ENCODE measurements at regions not wholly inside any gene's neighbourhood (a gene's known extent, or its start where the extent isn't known, plus 50 kb on each side); places are given as distances from the start of the nearest gene placed in this dataset.
"Not testable (repeated sequence)": the region's sequence is repeated elsewhere in the genome, so short reads cannot be mapped to it uniquely, and the experiment has no call there.

- no peak for DNase-seq
These were observed 168.2 kb downstream of the TBC1D2B start for GRCh38 chr15:77909182-77909940.

GRCh38 chr15:77908752-77909111 is 168.8 kb downstream of the TBC1D2B start:
- DNase-seq = not testable (repeated sequence)

- no peak for DNase-seq
These were observed 169.4 kb downstream of the TBC1D2B start for GRCh38 chr15:77907824-77908751.

GRCh38 chr15:77906062-77906990 is 171.2 kb downstream of the TBC1D2B start:
- DNase-seq = not testable (repeated sequence)

GRCh38 chr15:77905301-77905920 is 172.1 kb downstream of the TBC1D2B start:
- DNase-seq = no peak

GRCh38 chr15:77904901-77905300 is 172.6 kb downstream of the TBC1D2B start:
- no peak for DNase-seq

- DNase-seq = no peak
These were observed 173.1 kb downstream of the TBC1D2B start for GRCh38 chr15:77904436-77904821.

- not testable (repeated sequence) for DNase-seq
These were observed 173.6 kb downstream of the TBC1D2B start for GRCh38 chr15:77903761-77904435.

- peak; percentile 69 for DNase-seq
These were observed 174.4 kb downstream of the TBC1D2B start for GRCh38 chr15:77902921-77903760.

- peak; percentile 58 for DNase-seq
These were observed 175.4 kb downstream of the TBC1D2B start for GRCh38 chr15:77901921-77902750.

GRCh38 chr15:77901251-77901881 is 176.1 kb downstream of the TBC1D2B start:
- DNase-seq = no peak

GRCh38 chr15:77900331-77900963 is 177.1 kb downstream of the TBC1D2B start:
- DNase-seq = peak; percentile 65

GRCh38 chr15:77899776-77900175 is 177.7 kb downstream of the TBC1D2B start:
- not testable (repeated sequence) for DNase-seq

- DNase-seq = no peak
These were observed 178.4 kb downstream of the TBC1D2B start for GRCh38 chr15:77898811-77899730.

GRCh38 chr15:77897896-77898406 is 179.6 kb downstream of the TBC1D2B start:
- no peak for DNase-seq

GRCh38 chr15:77897113-77897895 is 180.2 kb downstream of the TBC1D2B start:
- DNase-seq = not testable (repeated sequence)

Measured in 8988T (cell line).